ENCODE measurements at regions not wholly inside any gene's neighbourhood (a gene's known extent, or its start where the extent isn't known, plus 50 kb on each side); places are given as distances from the start of the nearest gene placed in this dataset.

DNA sequence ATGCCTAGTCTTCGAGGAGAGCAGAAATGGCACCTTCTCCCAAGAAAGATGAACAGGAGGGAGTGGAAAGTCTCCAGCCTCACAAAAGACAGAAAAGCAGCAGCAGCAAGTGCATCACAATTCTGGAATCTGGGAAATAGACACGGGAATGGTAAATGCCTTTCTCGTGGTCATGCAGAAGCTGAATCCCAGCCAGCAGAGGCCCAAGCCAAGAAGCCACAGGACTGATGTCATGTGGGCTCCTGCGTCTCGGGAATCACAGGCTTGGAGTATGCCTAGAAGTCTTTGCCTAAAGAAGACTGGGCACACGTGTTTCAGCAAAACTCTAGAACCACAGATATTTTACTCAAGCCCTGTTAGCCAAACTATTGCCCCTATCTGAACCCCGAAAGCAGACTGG lies 260.3 kb upstream of the PLD5 start:
- TF ChIP-seq, protein P1, sequence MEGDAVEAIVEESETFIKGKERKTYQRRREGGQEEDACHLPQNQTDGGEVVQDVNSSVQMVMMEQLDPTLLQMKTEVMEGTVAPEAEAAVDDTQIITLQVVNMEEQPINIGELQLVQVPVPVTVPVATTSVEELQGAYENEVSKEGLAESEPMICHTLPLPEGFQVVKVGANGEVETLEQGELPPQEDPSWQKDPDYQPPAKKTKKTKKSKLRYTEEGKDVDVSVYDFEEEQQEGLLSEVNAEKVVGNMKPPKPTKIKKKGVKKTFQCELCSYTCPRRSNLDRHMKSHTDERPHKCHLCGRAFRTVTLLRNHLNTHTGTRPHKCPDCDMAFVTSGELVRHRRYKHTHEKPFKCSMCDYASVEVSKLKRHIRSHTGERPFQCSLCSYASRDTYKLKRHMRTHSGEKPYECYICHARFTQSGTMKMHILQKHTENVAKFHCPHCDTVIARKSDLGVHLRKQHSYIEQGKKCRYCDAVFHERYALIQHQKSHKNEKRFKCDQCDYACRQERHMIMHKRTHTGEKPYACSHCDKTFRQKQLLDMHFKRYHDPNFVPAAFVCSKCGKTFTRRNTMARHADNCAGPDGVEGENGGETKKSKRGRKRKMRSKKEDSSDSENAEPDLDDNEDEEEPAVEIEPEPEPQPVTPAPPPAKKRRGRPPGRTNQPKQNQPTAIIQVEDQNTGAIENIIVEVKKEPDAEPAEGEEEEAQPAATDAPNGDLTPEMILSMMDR (conservative IDR thresholded peaks at IDR 0.05; ENCODE audit: low read length), result no peak
- no peak for TF ChIP-seq EZH2phosphoT487 (IDR thresholded peaks at IDR 0.05; ENCODE audit: borderline replicate concordance, low read depth, low read length)

All from OCI-LY7 (cell line).